Glutamatergic neuron (in vitro differentiated cells): ENCODE measurements at regions not wholly inside any gene's neighbourhood (a gene's known extent, or its start where the extent isn't known, plus 50 kb on each side); places are given as distances from the start of the nearest gene placed in this dataset.

ENCODE experiments used
- DNase-seq: peaks from one replicate; pipeline ENCODE4 v3.0.0; 2022
- H3K27ac Mint-ChIP-seq: one replicate; pipeline ENCODE4 v1.8.0; 2020; ENCODE audit warnings: mild to moderate bottlenecking, mixed read lengths, inconsistent platforms; ENCODE audit not compliant: unreplicated experiment
- H3K27me3 Mint-ChIP-seq: one replicate; pipeline ENCODE4 v1.8.0; 2020; ENCODE audit warnings: mild to moderate bottlenecking, moderate library complexity, mixed read lengths, inconsistent platforms; ENCODE audit not compliant: unreplicated experiment
- H3K36me3 Mint-ChIP-seq: one replicate; pipeline ENCODE4 v1.8.0; 2020; ENCODE audit warnings: mild to moderate bottlenecking, mixed read lengths, inconsistent platforms; ENCODE audit not compliant: unreplicated experiment
- H3K4me1 Mint-ChIP-seq: one replicate; pipeline ENCODE4 v1.8.0; 2020; ENCODE audit warnings: mild to moderate bottlenecking, low read depth, mixed read lengths, inconsistent platforms; ENCODE audit not compliant: unreplicated experiment
- H3K4me3 Mint-ChIP-seq: one replicate; pipeline ENCODE4 v1.8.0; 2020; ENCODE audit warnings: mild to moderate bottlenecking, mixed read lengths, inconsistent platforms; ENCODE audit not compliant: unreplicated experiment
- H3K9me3 Mint-ChIP-seq: one replicate; pipeline ENCODE4 v1.8.0; 2020; ENCODE audit warnings: mild to moderate bottlenecking, moderate library complexity, mixed read lengths, inconsistent platforms; ENCODE audit not compliant: unreplicated experiment
- CTCF ChIP-seq: fragments of 200-600 bp; sonication (generic); IDR thresholded peaks from one replicate; pipeline ENCODE4 v1.5.0; 2021; ENCODE audit not compliant: partially characterized antibody, unreplicated experiment

- H3K27ac Mint-ChIP-seq: no peak overlapping the region
- no peaks in the 10 kb centered on the region for H3K9me3 Mint-ChIP-seq
- no peak for DNase-seq
- H3K36me3 Mint-ChIP-seq: no peaks in the 10 kb centered on the region
- no peak for TF ChIP-seq CTCF
- no peaks in the 10 kb centered on the region for H3K27me3 Mint-ChIP-seq
- H3K4me1 Mint-ChIP-seq: no peaks in the 10 kb centered on the region
- H3K4me3 Mint-ChIP-seq: no peak overlapping the region
These were observed 73.0 kb downstream of the SCN11A start for GRCh38 chr3:38978729-38979128.

DNA sequence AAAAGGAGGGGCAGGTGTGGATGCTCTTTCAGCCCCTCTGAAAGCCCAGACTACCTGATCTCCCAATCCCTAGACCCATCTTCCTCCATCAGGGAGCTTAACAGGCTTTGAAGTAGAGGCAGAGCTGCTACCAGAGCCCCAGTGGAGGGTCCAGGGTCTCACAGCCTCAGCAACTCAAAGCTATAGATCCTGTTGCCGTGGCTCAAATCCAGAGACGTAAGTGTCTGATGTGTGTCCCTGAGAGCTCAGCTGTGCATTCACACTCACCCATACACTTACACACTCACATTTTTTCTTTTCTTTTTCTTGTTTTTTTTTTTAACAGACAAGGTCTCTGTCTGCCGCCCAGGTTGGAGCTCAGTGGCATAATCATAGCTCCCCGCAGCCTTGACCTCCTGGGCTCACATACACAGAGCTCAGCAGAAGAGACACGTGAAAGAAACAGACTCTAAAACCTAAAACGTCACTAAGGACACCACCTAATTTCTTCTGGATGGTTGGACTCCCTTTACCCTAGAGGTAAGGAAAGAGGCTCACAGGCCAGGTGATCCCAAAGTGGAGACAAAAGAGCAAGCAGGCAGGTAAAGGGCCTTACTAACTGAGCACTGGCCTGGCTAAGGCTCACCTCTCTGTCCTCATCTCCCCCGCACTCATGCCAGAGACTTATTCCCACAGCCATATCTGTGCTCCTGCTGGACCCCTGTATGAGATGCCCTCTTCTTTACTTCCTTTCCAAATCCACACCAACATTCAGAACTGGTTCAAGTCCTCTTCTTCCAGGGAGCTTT, 80.7 kb downstream of the SCN11A start:
- H3K9me3 Mint-ChIP-seq: no peaks in the 10 kb centered on the region
- no peak for TF ChIP-seq CTCF
- no peak overlapping the region for H3K4me3 Mint-ChIP-seq
- H3K27ac Mint-ChIP-seq: no peak overlapping the region
- H3K36me3 Mint-ChIP-seq: no peaks in the 10 kb centered on the region
- peaks cover 2% of the 10 kb centered on the region for H3K27me3 Mint-ChIP-seq
- no peak for DNase-seq
- H3K4me1 Mint-ChIP-seq: no peaks in the 10 kb centered on the region

DNA sequence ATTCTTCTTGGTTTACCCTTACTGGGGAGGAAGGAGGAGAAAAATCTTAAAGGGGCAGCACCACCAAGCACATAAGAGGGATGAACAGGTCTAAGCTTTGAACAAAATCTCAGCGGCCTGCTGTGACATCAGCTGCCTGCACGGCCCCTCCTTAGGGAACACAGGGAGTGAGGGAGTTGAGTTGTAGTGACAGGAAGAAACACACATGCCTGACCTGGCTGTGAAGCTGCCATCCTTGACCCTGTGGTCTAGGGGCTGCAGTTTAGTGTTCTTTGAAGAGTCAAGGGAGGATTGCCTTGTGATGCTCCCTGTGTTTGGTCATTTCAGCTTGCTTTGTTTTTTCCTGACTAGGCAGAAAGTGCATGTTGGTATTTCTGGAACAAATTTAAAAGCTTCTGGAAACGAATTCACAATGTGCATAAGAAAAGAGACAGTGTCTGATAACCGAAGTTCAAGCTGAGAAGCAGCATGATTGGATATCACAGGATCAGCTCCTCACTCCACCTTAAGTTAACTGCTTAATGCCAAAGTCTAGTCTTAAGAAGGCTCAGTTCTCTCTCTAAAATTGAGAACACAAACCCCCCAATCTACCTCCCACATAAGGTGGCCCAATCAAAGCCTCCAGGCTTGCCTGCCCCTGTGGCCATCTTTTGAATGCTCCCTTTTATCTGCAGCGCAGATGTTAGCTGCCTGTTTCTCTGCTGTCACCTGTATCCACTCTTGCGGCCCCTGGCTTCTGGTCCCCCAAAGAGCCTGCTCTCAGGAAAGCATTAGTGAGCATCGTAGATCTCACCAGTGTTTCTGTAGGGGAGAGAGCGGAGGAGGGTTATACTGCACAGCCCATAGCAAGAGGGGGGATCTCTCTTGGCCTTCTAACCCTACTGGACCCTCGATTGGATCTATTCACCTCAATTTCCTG, 82.2 kb downstream of the SCN11A start:
- Mint-ChIP-seq H3K9me3 (no peaks in the 10 kb centered on the region), H3K27me3 (peaks cover 2% of the 10 kb centered on the region), H3K4me3 (no peak overlapping the region), H3K36me3 (no peaks in the 10 kb centered on the region), H3K4me1 (no peaks in the 10 kb centered on the region), H3K27ac (no peak overlapping the region)
- no peak for TF ChIP-seq CTCF
- DNase-seq: peak; percentile 25

DNA sequence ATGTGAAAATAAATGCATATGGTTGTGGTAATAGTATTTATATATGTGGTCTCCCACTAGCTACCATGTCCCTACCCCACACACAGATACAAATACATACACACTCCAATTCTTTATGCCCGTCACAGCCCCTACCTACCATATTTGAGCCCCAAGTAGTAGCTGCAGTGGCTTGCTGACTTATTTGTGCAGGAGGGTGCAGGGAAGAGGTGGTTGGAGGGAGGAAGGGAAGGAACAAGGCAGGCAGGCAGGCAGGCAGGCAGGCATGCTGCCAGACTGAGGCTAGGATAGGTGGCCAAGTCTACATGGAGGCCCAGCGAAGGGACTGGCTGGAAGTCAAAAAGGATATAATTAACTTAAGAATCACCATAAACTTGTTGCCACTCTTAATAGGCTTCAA, 82.9 kb downstream of the SCN11A start:
- TF ChIP-seq CTCF: no peak
- Mint-ChIP-seq H3K9me3 (no peaks in the 10 kb centered on the region), H3K4me3 (no peak overlapping the region), H3K4me1 (no peaks in the 10 kb centered on the region), H3K27ac (no peak overlapping the region), H3K27me3 (peaks cover 2% of the 10 kb centered on the region), H3K36me3 (no peaks in the 10 kb centered on the region)
- no peak for DNase-seq

DNA sequence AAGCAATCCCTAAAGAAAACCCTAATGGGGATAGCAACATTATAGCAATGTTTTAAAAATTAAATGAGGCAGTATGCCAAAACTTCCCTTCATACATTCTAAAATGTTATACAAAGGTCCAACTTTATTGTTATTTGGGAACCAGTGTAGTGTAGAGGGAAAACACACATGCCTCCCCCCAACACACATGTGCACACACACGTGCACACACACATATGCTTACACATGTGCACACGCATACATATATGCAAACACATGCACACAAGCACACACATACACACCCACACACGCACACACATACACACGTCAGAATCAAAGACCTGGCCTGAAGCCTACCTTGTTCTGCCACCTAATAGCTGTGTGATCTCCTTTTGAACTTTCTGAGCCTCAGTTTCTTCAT, 83.3 kb downstream of the SCN11A start:
- Mint-ChIP-seq H3K27ac (no peak overlapping the region), H3K36me3 (no peaks in the 10 kb centered on the region), H3K27me3 (peaks cover 2% of the 10 kb centered on the region), H3K4me3 (no peak overlapping the region), H3K4me1 (no peaks in the 10 kb centered on the region), H3K9me3 (no peaks in the 10 kb centered on the region)
- TF ChIP-seq CTCF: no peak
- DNase-seq: no peak
